SK-N-SH (cell line): ENCODE measurements at regions not wholly inside any gene's neighbourhood (a gene's known extent, or its start where the extent isn't known, plus 50 kb on each side); places are given as distances from the start of the nearest gene placed in this dataset.

Source experiments
- CTCF ChIA-PET: fragments of 300-600, 350-600 bp; formaldehyde crosslinking; extraction: SDS; loops from one replicate; lab custom pipeline; 2021; lab: Yijun Ruan, JAX
- POLR2A ChIA-PET: fragments of 350-600 bp; sonication (Branson Sonifier 250); formaldehyde crosslinking; extraction: SDS; loops from one replicate; lab custom pipeline; 2020; ENCODE audit warnings: antibody characterized with exemption, inconsistent platforms; lab: Yijun Ruan, JAX
- DNase-seq: peaks from one replicate; pipeline ENCODE4 v3.0.0; 2012
- H2AFZ ChIP-seq: fragments of 200-600 bp; sonication (generic); 2 replicates; pipeline ENCODE4 v1.8.1; 2016; ENCODE audit warnings: antibody characterized with exemption, mild to moderate bottlenecking, low read depth
- H3F3A ChIP-seq: fragments of 200-600 bp; sonication (generic); replicated peaks from 2 replicates; pipeline ENCODE3; 2016; ENCODE audit warnings: antibody characterized with exemption, mild to moderate bottlenecking; ENCODE audit not compliant: insufficient read depth
- H3K27ac ChIP-seq, 2 experiments: fragments of 200-500 bp in 1 of 2; fragments of 200-600 bp in 1 of 2; sonication (Bioruptor generic) in 1 of 2; sonication (generic), shearing (Covaris generic) in 1 of 2; 2 replicates each; pipeline versions ENCODE4 v1.5.1 to v1.6.1; 2014 to 2016; ENCODE audit warnings: low read depth in 2 of 2, inconsistent platforms in 1 of 2, low read length in 1 of 2, mild to moderate bottlenecking in 1 of 2, mixed read lengths in 1 of 2
- H3K27me3 ChIP-seq: fragments of 200-600 bp; sonication (generic), shearing (Covaris generic); 2 replicates; pipeline ENCODE4 v1.6.1; 2016; ENCODE audit warnings: mixed run types; ENCODE audit not compliant: insufficient read depth
- H3K36me3 ChIP-seq, 2 experiments: fragments of 200-500 bp in 1 of 2; fragments of 200-600 bp in 1 of 2; sonication (Bioruptor generic) in 1 of 2; sonication (generic) in 1 of 2; replicated peaks in 1 of 2; 2 replicates each; pipeline versions ENCODE3 to v1.5.1; 2014 to 2016; ENCODE audit warnings: low read length in 1 of 2, mild to moderate bottlenecking in 1 of 2; ENCODE audit not compliant: insufficient read depth in 2 of 2, control insufficient read depth in 1 of 2
- H3K4me1 ChIP-seq, 2 experiments: fragments of 200-500 bp in 1 of 2; fragments of 200-600 bp in 1 of 2; sonication (Bioruptor generic) in 1 of 2; sonication (generic), shearing (Covaris generic) in 1 of 2; 2 replicates each; pipeline versions ENCODE4 v1.5.1 to v1.6.1; 2014 to 2016; ENCODE audit warnings: low read depth in 1 of 2, low read length in 1 of 2, mixed run types in 1 of 2; ENCODE audit not compliant: insufficient read depth in 2 of 2, control insufficient read depth in 1 of 2
- H3K4me2 ChIP-seq: fragments of 200-600 bp; sonication (generic), shearing (Covaris generic); 2 replicates; pipeline ENCODE4 v1.6.1; 2017; ENCODE audit warnings: mixed run types
- H3K4me3 ChIP-seq, 2 experiments: fragments of 200-500 bp in 1 of 2; fragments of 200-600 bp in 1 of 2; sonication (Bioruptor generic) in 1 of 2; sonication (generic), shearing (Covaris generic) in 1 of 2; 2 replicates each; pipeline versions ENCODE4 v1.5.1 to v1.8.1; 2014 to 2016; ENCODE audit warnings: low read depth in 2 of 2, inconsistent platforms in 1 of 2, low read length in 1 of 2, mild to moderate bottlenecking in 1 of 2, mixed read lengths in 1 of 2, moderate library complexity in 1 of 2
- H3K79me2 ChIP-seq: fragments of 200-600 bp; sonication (generic); 2 replicates; pipeline ENCODE4 v1.8.1; 2017; ENCODE audit warnings: mild to moderate bottlenecking; ENCODE audit not compliant: insufficient read depth
- H3K9ac ChIP-seq: fragments of 200-600 bp; sonication (generic); 2 replicates; pipeline ENCODE4 v1.6.1; 2017; ENCODE audit warnings: mixed run types
- H3K9me2 ChIP-seq: fragments of 200-600 bp; sonication (generic); 2 replicates; pipeline ENCODE4 v1.6.1; 2017; ENCODE audit warnings: mixed run types
- H3K9me3 ChIP-seq: fragments of 200-600 bp; sonication (generic); 2 replicates; pipeline ENCODE4 v1.6.1; 2017; ENCODE audit warnings: mixed run types, mild to moderate bottlenecking, moderate library complexity
- H4K20me1 ChIP-seq: fragments of 200-600 bp; sonication (generic); 2 replicates; pipeline ENCODE4 v1.6.1; 2017; ENCODE audit warnings: mild to moderate bottlenecking, mixed run types; ENCODE audit not compliant: insufficient read depth
- CHD2 ChIP-seq: fragments of 150-350 bp; IDR thresholded peaks from 2 replicates; pipeline ENCODE4 v1.6.1; 2018; ENCODE audit warnings: low read length; ENCODE audit not compliant: partially characterized antibody
- ELF1 ChIP-seq: IDR thresholded peaks from 2 replicates; pipeline ENCODE4 v1.4.0; 2012
- EP300 ChIP-seq, 2 experiments: IDR thresholded peaks; 2 replicates each; pipeline versions ENCODE4 v1.4.0 to v1.6.1; 2012; ENCODE audit warnings: borderline replicate concordance in 1 of 2, low read depth in 1 of 2, low read length in 1 of 2
- EZH2phosphoT487 ChIP-seq: fragments of 200-600 bp; sonication (generic); IDR thresholded peaks from 2 replicates; pipeline ENCODE4 v1.6.1; 2017; ENCODE audit warnings: low read depth, mixed run types, mild to moderate bottlenecking, antibody characterized with exemption, moderate library complexity, borderline replicate concordance
- FOXJ3 ChIP-seq: sonication (generic); formaldehyde crosslinking; IDR thresholded peaks from 2 replicates; pipeline ENCODE4 v1.5.1; 2020; ENCODE audit warnings: mild to moderate bottlenecking, missing genetic modification reagents
- MEF2A ChIP-seq: IDR thresholded peaks from 2 replicates; pipeline ENCODE4 v1.4.0; 2012; ENCODE audit warnings: low read depth, borderline replicate concordance
- NFIC ChIP-seq: IDR thresholded peaks from 2 replicates; pipeline ENCODE4 v1.4.0; 2012; ENCODE audit warnings: borderline replicate concordance
- PBX3 ChIP-seq: IDR thresholded peaks from 2 replicates; pipeline ENCODE4; 2012
- POLR2AphosphoS5 ChIP-seq: IDR thresholded peaks from 2 replicates; pipeline ENCODE4 v1.6.1; 2012; ENCODE audit warnings: low read depth, low read length
- RCOR1 ChIP-seq: fragments of 150-350 bp; IDR thresholded peaks from 2 replicates; pipeline ENCODE4 v1.6.1; 2017; ENCODE audit warnings: antibody characterized with exemption, low read length
- SIN3A ChIP-seq: IDR thresholded peaks from 2 replicates; pipeline ENCODE4 v1.6.1; 2012; ENCODE audit warnings: low read depth, mild to moderate bottlenecking, low read length, moderate library complexity, borderline replicate concordance
- TAF1 ChIP-seq: IDR thresholded peaks from 2 replicates; pipeline ENCODE4 v1.6.1; 2012; ENCODE audit warnings: low read depth, mild to moderate bottlenecking, low read length, moderate library complexity, borderline replicate concordance
- TEAD4 ChIP-seq: IDR thresholded peaks from 2 replicates; pipeline ENCODE4 v1.4.0; 2012; ENCODE audit warnings: mild to moderate bottlenecking, borderline replicate concordance; ENCODE audit not compliant: insufficient read depth
- ZBTB33 ChIP-seq: IDR thresholded peaks from 2 replicates; pipeline ENCODE4 v1.4.0; 2012; ENCODE audit warnings: low read depth, borderline replicate concordance
- WGBS: methylation state at CpG from one replicate; pipeline ENCODE4 v1.1.6; 2017; ENCODE audit warnings: low lambda C conversion rate; 5-methylcytosine and 5-hydroxymethylcytosine counted together

DNA sequence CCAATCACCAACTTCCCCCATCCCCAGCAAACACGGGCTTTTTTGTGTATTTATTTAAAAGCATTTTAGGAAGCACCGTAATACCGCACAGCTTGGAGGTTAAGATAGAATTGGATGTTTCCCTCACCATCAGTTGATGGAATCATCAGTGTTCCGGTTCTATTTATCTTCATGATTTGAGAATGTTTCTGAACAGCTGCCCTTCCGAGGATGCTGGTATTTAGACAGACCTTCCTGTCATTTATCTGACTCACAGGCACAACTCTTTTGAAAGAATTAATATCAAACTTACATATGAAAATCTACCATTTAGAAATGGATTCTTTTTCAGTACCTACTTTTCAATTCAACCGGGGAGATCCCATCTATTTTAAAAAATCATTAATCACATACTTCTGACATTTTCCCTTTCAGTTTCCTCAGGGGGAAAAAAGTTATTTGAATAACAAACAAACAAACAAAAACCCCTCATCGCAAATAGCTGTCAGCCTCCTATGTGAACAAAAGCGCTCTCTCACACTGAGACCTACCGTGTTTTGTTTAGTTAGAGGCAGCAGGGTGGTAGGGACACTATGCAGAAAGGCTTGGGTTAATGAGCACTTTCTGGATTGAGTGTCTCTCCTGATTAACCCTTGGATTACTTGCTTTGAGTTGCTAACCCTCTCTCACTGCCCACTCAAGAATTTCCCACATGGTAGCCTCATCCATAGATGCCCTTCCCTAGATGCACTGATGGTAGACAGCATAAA is 189.3 kb downstream of the TM9SF2 start (continued):
- TF ChIP-seq SIN3A (no peak), CHD2 (no peak), ZBTB33 (no peak)
- TF ChIP-seq, all 33 proteins: peak for 0

- 97% methylated on average over 6 of the region's 6 CpGs for WGBS
- no peak for TF ChIP-seq SIN3A
- no peak for TF ChIP-seq TEAD4
- TF ChIP-seq EP300 (IDR thresholded peaks at IDR 0.05; ENCODE audit: borderline replicate concordance in 1 of 2, low read depth in 1 of 2, low read length in 1 of 2) = no peak
- TF ChIP-seq TAF1 = no peak
- TF ChIP-seq POLR2AphosphoS5 = no peak
- no peak for TF ChIP-seq MEF2A
- no peak for TF ChIP-seq FOXJ3
- no peak for TF ChIP-seq PBX3
- TF ChIP-seq EZH2phosphoT487 = no peak
- no peak for TF ChIP-seq RCOR1
- TF ChIP-seq ELF1 = no peak
- no peak for TF ChIP-seq NFIC
Observed at GRCh38 chr13:99689955-99690354, 188.7 kb downstream of the TM9SF2 start.

More at GRCh38 chr13:99689955-99690354, 188.7 kb downstream of the TM9SF2 start:
- H3K4me2 ChIP-seq = no peak overlapping the region
- ChIA-PET POLR2A (no interaction called here), CTCF (interaction anchor here (0.6 to 1.3 kb wide), 2 partner anchors 22 to 210 kb away, joined by 3 to 4 read pairs; no protein-coding TSS in a partner anchor)
- no peak overlapping the region for H3K9ac ChIP-seq
- H3K27ac ChIP-seq = no peak overlapping the region
- no peaks in the 10 kb centered on the region for H3K79me2 ChIP-seq
- H3K9me3 ChIP-seq = no peaks in the 10 kb centered on the region
- H3K27me3 ChIP-seq = no peaks in the 10 kb centered on the region
- H2AFZ ChIP-seq = no peak overlapping the region
- peaks cover 22 to 24% of the 10 kb centered on the region in 2 experiments; a peak in 3 of 4 replicates for H3K4me1 ChIP-seq
- no peaks in the 10 kb centered on the region for H3F3A ChIP-seq
- DNase-seq = no peak
- H3K4me3 ChIP-seq = no peak overlapping the region
- H3K36me3 ChIP-seq = no peaks in the 10 kb centered on the region
- no peaks in the 10 kb centered on the region for H3K9me2 ChIP-seq
- H4K20me1 ChIP-seq = no peaks in the 10 kb centered on the region
